H1 (cell line): ENCODE measurements at regions not wholly inside any gene's neighbourhood (a gene's known extent, or its start where the extent isn't known, plus 50 kb on each side); places are given as distances from the start of the nearest gene placed in this dataset.

Experiments
- E2F6 ChIP-seq: IDR thresholded peaks from 2 replicates; pipeline ENCODE4 v1.6.1; 2012; ENCODE audit warnings: inconsistent platforms
- EP300 ChIP-seq, 2 experiments: IDR thresholded peaks; 1 replicate in 1 of 2; 2 replicates in 1 of 2; pipeline ENCODE4 v1.6.1; 2011 to 2012; ENCODE audit warnings: low read depth in 2 of 2, low read length in 2 of 2, mild to moderate bottlenecking in 2 of 2, borderline replicate concordance in 1 of 2, inconsistent platforms in 1 of 2, moderate library complexity in 1 of 2
- RAD21 ChIP-seq, 2 experiments: IDR thresholded peaks in 1 of 2; conservative IDR thresholded peaks in 1 of 2; 2 replicates each; pipeline ENCODE4 v1.6.1; 2011; ENCODE audit warnings: low read depth in 2 of 2, low read length in 2 of 2, improper control_type of control experiment in 1 of 2, inconsistent platforms in 1 of 2, mild to moderate bottlenecking in 1 of 2, moderate library complexity in 1 of 2

GRCh38 chr6:22906091-22906549 lies 336.8 kb downstream of the HDGFL1 start (continued):
- peak; percentile 60 to 63 for TF ChIP-seq RAD21 (IDR thresholded peaks at IDR 0.05 in 1 of 2, conservative IDR thresholded peaks at IDR 0.05 in 1 of 2; ENCODE audit: low read depth in 2 of 2, low read length in 2 of 2)
- TF ChIP-seq EP300 (IDR thresholded peaks at IDR 0.05; ENCODE audit: borderline replicate concordance in 1 of 2, low read depth in 2 of 2, low read length in 2 of 2): no peak
- TF ChIP-seq E2F6: peak; percentile 91
- TF ChIP-seq, all 59 proteins: peak for 5
